Right lobe of liver (tissue), 6 donors: ENCODE measurements at regions not wholly inside any gene's neighbourhood (a gene's known extent, or its start where the extent isn't known, plus 50 kb on each side); places are given as distances from the start of the nearest gene placed in this dataset.
A peak's percentile ranks its signal among the peaks of the same experiment; 100 is the strongest.

Experiments used
- ATAC-seq, 4 donors: fragments of 200-7000 bp; cut with Tn5 transposase; one replicate each; pipeline ENCODE4 v1.9.1; 2020; ENCODE audit warnings: mild to moderate bottlenecking in 4 of 4, moderate library complexity in 4 of 4
- DNase-seq, 3 donors: peaks; one replicate each; pipeline ENCODE4 v3.0.0-alpha.2; 2020
- H3K27ac ChIP-seq, 3 donors: fragments of 200-600 bp; one replicate each; pipeline ENCODE4 v1.8.0; 2022
- H3K27me3 ChIP-seq, 2 donors: fragments of 200-600 bp; one replicate each; pipeline ENCODE4 v1.8.0; 2022
- H3K36me3 ChIP-seq, 4 donors: fragments of 200-600 bp; sonication (generic) in 1 of 4; one replicate each; pipeline versions ENCODE4 v1.5.1 to v1.8.0; 2017 to 2022; ENCODE audit warnings: control low read depth in 1 of 4
- H3K4me1 ChIP-seq, 4 donors: fragments of 200-600 bp; sonication (generic) in 1 of 4; one replicate each; pipeline versions ENCODE4 v1.5.1 to v1.8.0; 2017 to 2022; ENCODE audit warnings: control low read depth in 1 of 4
- H3K4me3 ChIP-seq, 3 donors: fragments of 200-600 bp; one replicate each; pipeline ENCODE4 v1.8.0; 2022
- H3K9me3 ChIP-seq, 4 donors: fragments of 200-600 bp; sonication (generic) in 1 of 4; one replicate each; pipeline versions ENCODE4 v1.5.1 to v1.8.0; 2017 to 2022; ENCODE audit warnings: control low read depth in 1 of 4
- POLR2A ChIP-seq: fragments of 450-650 bp; IDR thresholded peaks from one replicate; pipeline ENCODE4 v1.6.1; 2017; ENCODE audit warnings: antibody characterized with exemption, mild to moderate bottlenecking
- WGBS: methylation state at CpG from one replicate; pipeline ENCODE4 v1.1.6; 2018; ENCODE audit warnings: low coverage, low lambda C conversion rate; ENCODE audit not compliant: insufficient coverage; ENCODE audit errors: missing lambda C conversion rate; 5-methylcytosine and 5-hydroxymethylcytosine counted together
- intact Hi-C, 2 donors: fragments of 100-400 bp; cut with DNase I; formaldehyde crosslinking; loops; one replicate each; pipeline versions ENCODE4 v1.11.2 to v1.14.1; 2022
- TF ChIP-seq, protein P1 (sequence below), 4 donors: fragments of 200-600 bp in 3 of 4; fragments of 450-650 bp in 1 of 4; IDR thresholded peaks; one replicate each; pipeline versions ENCODE4 v1.5.1 to v1.8.0; 2016 to 2022; ENCODE audit warnings: antibody characterized with exemption in 4 of 4, mild to moderate bottlenecking in 2 of 4
- donor health status: DM: no; HTN: yes; CAD: no.
- donor health status: DM: no; HTN: no; CAD: no.
- donor health status: DM: no; HTN: no; CAD: no.
- donor health status: DM: no; HTN: yes; CAD: no.
- donor health status: DM: no; HTN: yes; CAD: no.

DNA sequence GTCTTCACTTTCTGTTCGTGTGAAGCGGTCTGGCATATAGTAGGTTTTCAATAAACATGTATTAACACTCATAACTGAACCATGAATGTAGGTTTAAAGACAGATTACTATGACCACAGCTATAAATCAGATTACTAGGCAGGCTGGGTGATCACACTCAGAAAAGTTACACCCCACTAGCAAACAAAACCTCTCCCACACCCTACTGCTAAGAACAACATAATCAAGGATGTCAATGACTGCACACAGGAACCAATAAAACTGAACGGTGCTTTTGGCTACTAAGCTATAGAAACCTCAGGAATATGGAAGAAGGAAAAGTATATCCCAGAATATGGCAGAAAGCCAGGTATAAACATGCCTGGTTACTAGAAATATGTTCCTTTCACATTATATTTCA is 676.9 kb downstream of the SMARCA1 start:
- no peaks in the 10 kb centered on the region for H3K4me1 ChIP-seq
- no peaks in the 10 kb centered on the region for H3K27me3 ChIP-seq
- TF ChIP-seq, protein P1, sequence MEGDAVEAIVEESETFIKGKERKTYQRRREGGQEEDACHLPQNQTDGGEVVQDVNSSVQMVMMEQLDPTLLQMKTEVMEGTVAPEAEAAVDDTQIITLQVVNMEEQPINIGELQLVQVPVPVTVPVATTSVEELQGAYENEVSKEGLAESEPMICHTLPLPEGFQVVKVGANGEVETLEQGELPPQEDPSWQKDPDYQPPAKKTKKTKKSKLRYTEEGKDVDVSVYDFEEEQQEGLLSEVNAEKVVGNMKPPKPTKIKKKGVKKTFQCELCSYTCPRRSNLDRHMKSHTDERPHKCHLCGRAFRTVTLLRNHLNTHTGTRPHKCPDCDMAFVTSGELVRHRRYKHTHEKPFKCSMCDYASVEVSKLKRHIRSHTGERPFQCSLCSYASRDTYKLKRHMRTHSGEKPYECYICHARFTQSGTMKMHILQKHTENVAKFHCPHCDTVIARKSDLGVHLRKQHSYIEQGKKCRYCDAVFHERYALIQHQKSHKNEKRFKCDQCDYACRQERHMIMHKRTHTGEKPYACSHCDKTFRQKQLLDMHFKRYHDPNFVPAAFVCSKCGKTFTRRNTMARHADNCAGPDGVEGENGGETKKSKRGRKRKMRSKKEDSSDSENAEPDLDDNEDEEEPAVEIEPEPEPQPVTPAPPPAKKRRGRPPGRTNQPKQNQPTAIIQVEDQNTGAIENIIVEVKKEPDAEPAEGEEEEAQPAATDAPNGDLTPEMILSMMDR (IDR thresholded peaks at IDR 0.05): no peak
- intact Hi-C loops: no loop called here
- no peak overlapping the region for H3K4me3 ChIP-seq
- no peaks in the 10 kb centered on the region for H3K36me3 ChIP-seq
- 53% methylated on average over 3 of the region's 3 CpGs for WGBS
- H3K27ac ChIP-seq: no peak overlapping the region
- ATAC-seq (no peak), DNase-seq (no peak)
- no peaks in the 10 kb centered on the region for H3K9me3 ChIP-seq

DNA sequence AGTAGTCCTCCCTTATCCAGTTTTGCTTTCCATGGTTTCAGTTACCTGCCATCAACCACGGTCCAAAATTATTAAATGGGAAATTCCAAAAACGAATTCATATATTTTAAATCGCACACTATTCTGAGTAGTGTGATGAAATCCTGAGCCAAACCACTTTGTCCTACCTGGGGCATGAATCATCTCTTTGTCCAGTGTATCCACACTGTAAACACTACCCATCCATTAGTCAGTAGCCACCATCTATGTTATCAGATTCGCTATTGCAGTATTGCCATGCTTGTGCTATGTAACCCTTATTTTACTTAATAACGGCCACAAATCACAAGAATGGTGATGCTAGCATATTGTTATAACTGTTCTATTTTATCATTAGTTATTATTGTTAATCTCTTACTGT is 704.6 kb downstream of the SMARCA1 start:
- Histone ChIP-seq H3K36me3 (no peaks in the 10 kb centered on the region), H3K4me1 (no peaks in the 10 kb centered on the region), H3K27me3 (no peaks in the 10 kb centered on the region), H3K27ac (no peak overlapping the region), H3K4me3 (no peak overlapping the region), H3K9me3 (no peaks in the 10 kb centered on the region)
- TF ChIP-seq, protein P1 (IDR thresholded peaks at IDR 0.05): no peak
- TF ChIP-seq POLR2A: no peak
- intact Hi-C loops: no loop called here
- WGBS: 67% methylated on average over 5 of the region's 5 CpGs
- no peak for ATAC-seq
- DNase-seq: no peak

DNA sequence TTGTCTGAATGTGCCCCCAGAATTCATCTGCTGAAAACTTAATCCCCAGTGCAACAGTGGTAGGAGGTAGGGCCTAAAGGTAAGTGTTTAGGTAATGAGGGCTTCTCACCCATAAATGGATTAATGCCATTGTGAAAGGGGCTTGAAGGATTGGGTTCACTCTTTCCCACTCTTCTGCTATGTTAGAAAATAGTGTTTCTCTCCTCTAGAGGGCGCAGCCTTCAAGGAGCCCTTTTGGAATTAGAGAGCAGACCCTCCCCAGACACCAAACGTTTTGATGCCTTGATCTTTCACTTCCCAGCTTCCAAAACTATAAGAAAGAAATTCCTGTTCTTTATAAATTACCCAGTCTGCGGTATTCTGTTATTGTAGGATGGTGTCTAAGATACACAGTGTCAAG is 706.4 kb downstream of the SMARCA1 start:
- no peak for TF ChIP-seq POLR2A
- TF ChIP-seq, protein P1 (IDR thresholded peaks at IDR 0.05): peak; percentile 33 to 60 (median 56)
- no peaks in the 10 kb centered on the region for H3K27me3 ChIP-seq
- no peaks in the 10 kb centered on the region for H3K4me1 ChIP-seq
- WGBS: 7% methylated on average over 3 of the region's 3 CpGs
- intact Hi-C loops: no loop called here
- H3K36me3 ChIP-seq: no peaks in the 10 kb centered on the region
- no peak overlapping the region for H3K4me3 ChIP-seq
- no peaks in the 10 kb centered on the region for H3K9me3 ChIP-seq
- DNase-seq (no peak), ATAC-seq (peak in 2 of 4 donors; percentile 43 to 47)
- no peak overlapping the region for H3K27ac ChIP-seq

DNA sequence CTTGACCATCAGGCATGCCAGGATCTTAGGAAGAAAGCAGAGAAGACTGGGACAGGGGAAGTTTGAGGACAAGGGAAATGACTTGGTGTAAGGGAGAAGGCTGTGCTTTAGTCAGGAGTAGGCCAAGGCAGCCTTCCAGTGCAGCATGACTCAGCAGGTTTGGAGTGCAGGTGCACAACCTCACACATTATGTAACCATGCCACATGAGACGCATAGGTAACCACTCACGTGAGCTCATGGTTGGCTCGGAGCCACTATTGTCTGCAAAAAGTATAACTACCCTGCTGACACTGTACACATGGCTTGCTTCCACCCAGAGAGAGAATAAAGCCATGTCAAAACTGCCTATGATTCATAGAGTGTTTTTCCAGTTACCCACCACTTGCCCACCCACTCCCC is 715.9 kb downstream of the SMARCA1 start:
- WGBS: 33% methylated on average over 1 of the region's 3 CpGs

More for the DNA sequence above, 715.9 kb downstream of the SMARCA1 start:
- H3K27ac ChIP-seq: no peak overlapping the region
- no peak for DNase-seq
- H3K4me1 ChIP-seq: no peaks in the 10 kb centered on the region
- no peaks in the 10 kb centered on the region for H3K9me3 ChIP-seq
- intact Hi-C loops: no loop called here
- no peak overlapping the region for H3K4me3 ChIP-seq
- no peaks in the 10 kb centered on the region for H3K36me3 ChIP-seq
- no peaks in the 10 kb centered on the region for H3K27me3 ChIP-seq
- TF ChIP-seq, protein P1 (IDR thresholded peaks at IDR 0.05): no peak
- no peak for TF ChIP-seq POLR2A
- ATAC-seq: no peak
